Stimulated activated naive CD8-positive, alpha-beta T cell treated with anti-CD3 and anti-CD28 coated beads, Interleukin-15, amount 100 ng/mL, for 72 hours (primary cell): ENCODE measurements at regions not wholly inside any gene's neighbourhood (a gene's known extent, or its start where the extent isn't known, plus 50 kb on each side); places are given as distances from the start of the nearest gene placed in this dataset.
A peak's percentile ranks its signal among the peaks of the same experiment; 100 is the strongest.
"Not testable (repeated sequence)": the region's sequence is repeated elsewhere in the genome, so short reads cannot be mapped to it uniquely, and the experiment has no call there.

Experiments
- ATAC-seq: fragments of 150-1000 bp; cut with Tn5 transposase; 2 replicates; pipeline ENCODE4 v1.10.0; 2021; ENCODE audit warnings: mild to moderate bottlenecking, moderate library complexity
- DNase-seq, 2 donors: peaks; one replicate each; pipeline ENCODE4 v3.0.0; 2021 to 2022
- H3K27ac Mint-ChIP-seq, 2 donors: one replicate each; pipeline ENCODE4 v1.8.0; 2022; ENCODE audit warnings: mild to moderate bottlenecking in 2 of 2, mixed read lengths in 2 of 2, moderate library complexity in 2 of 2
- H3K27me3 Mint-ChIP-seq: one replicate; pipeline ENCODE4 v1.8.0; 2022; ENCODE audit warnings: mixed read lengths
- H3K4me1 Mint-ChIP-seq: one replicate; pipeline ENCODE4 v1.8.0; 2022; ENCODE audit warnings: mild to moderate bottlenecking, mixed read lengths
- H3K4me3 Mint-ChIP-seq, 2 donors: one replicate each; pipeline ENCODE4 v1.8.0; 2022; ENCODE audit warnings: mild to moderate bottlenecking in 2 of 2, mixed read lengths in 2 of 2, moderate library complexity in 1 of 2
- H3K9me3 Mint-ChIP-seq, 2 donors: one replicate each; pipeline ENCODE4 v1.8.0; 2022; ENCODE audit warnings: mixed read lengths in 2 of 2

- Mint-ChIP-seq H3K27ac (no peak overlapping the region), H3K4me3 (no peak overlapping the region), H3K27me3 (no peaks in the 10 kb centered on the region), H3K9me3 (no peaks in the 10 kb centered on the region), H3K4me1 (peaks cover 5% of the 10 kb centered on the region)
- ATAC-seq (no peak), DNase-seq (no peak)
These were observed 69.2 kb downstream of the LYZL2 start for GRCh38 chr10:30560326-30560725.

GRCh38 chr10:30559180-30559579, 70.4 kb downstream of the LYZL2 start:
- peaks cover 5% of the 10 kb centered on the region for H3K4me1 Mint-ChIP-seq
- no peak for ATAC-seq
- no peaks in the 10 kb centered on the region for H3K27me3 Mint-ChIP-seq
- no peak overlapping the region for H3K4me3 Mint-ChIP-seq
- H3K27ac Mint-ChIP-seq: peak overlapping the region in 1 of 2 donors; percentile 48
- no peaks in the 10 kb centered on the region for H3K9me3 Mint-ChIP-seq
- DNase-seq: no peak

- Mint-ChIP-seq H3K27me3 (no peaks in the 10 kb centered on the region), H3K27ac (no peak overlapping the region), H3K9me3 (no peaks in the 10 kb centered on the region), H3K4me3 (no peak overlapping the region), H3K4me1 (peaks cover 5% of the 10 kb centered on the region)
- DNase-seq (no peak), ATAC-seq (no peak)
These were observed 71.1 kb downstream of the LYZL2 start for GRCh38 chr10:30558411-30558810.

GRCh38 chr10:30557884-30558283, 71.7 kb downstream of the LYZL2 start:
- Mint-ChIP-seq H3K4me3 (no peak overlapping the region), H3K27ac (no peak overlapping the region), H3K9me3 (no peaks in the 10 kb centered on the region), H3K27me3 (no peaks in the 10 kb centered on the region), H3K4me1 (peaks cover 3% of the 10 kb centered on the region)
- no peak for ATAC-seq
- DNase-seq: no peak

- Mint-ChIP-seq H3K4me1 (no peaks in the 10 kb centered on the region), H3K9me3 (no peaks in the 10 kb centered on the region), H3K27me3 (no peaks in the 10 kb centered on the region), H3K4me3 (no peak overlapping the region), H3K27ac (no peak overlapping the region)
- DNase-seq (no peak), ATAC-seq (no peak)
These were observed 73.4 kb downstream of the LYZL2 start for GRCh38 chr10:30556189-30556588.

GRCh38 chr10:30555465-30555864, 74.1 kb downstream of the LYZL2 start:
- H3K9me3 Mint-ChIP-seq: no peaks in the 10 kb centered on the region
- H3K4me1 Mint-ChIP-seq: peaks cover 4% of the 10 kb centered on the region
- DNase-seq (no peak), ATAC-seq (no peak)
- H3K27me3 Mint-ChIP-seq: no peaks in the 10 kb centered on the region
- no peak overlapping the region for H3K4me3 Mint-ChIP-seq
- H3K27ac Mint-ChIP-seq: no peak overlapping the region

- Mint-ChIP-seq H3K4me3 (no peak overlapping the region), H3K9me3 (no peaks in the 10 kb centered on the region), H3K27ac (no peak overlapping the region), H3K27me3 (no peaks in the 10 kb centered on the region), H3K4me1 (peaks cover 4% of the 10 kb centered on the region)
- DNase-seq (no peak), ATAC-seq (no peak)
These were observed 75.1 kb downstream of the LYZL2 start for GRCh38 chr10:30554440-30554825.

- no peaks in the 10 kb centered on the region for H3K9me3 Mint-ChIP-seq
- peaks cover 4% of the 10 kb centered on the region for H3K4me1 Mint-ChIP-seq
- ATAC-seq (no peak), DNase-seq (no peak)
- peak overlapping the region in 1 of 2 donors; percentile 23 for H3K27ac Mint-ChIP-seq
- H3K4me3 Mint-ChIP-seq: no peak overlapping the region
- no peaks in the 10 kb centered on the region for H3K27me3 Mint-ChIP-seq
These were observed 75.7 kb downstream of the LYZL2 start for GRCh38 chr10:30553626-30554439.

- no peaks in the 10 kb centered on the region for H3K27me3 Mint-ChIP-seq
- no peak overlapping the region for H3K4me3 Mint-ChIP-seq
- ATAC-seq (no peak), DNase-seq (no peak)
- H3K4me1 Mint-ChIP-seq: peaks cover 4% of the 10 kb centered on the region
- H3K27ac Mint-ChIP-seq: no peak overlapping the region
- no peaks in the 10 kb centered on the region for H3K9me3 Mint-ChIP-seq
These were observed 76.4 kb downstream of the LYZL2 start for GRCh38 chr10:30553018-30553625.

- Mint-ChIP-seq H3K4me1 (peaks cover 4% of the 10 kb centered on the region), H3K4me3 (no peak overlapping the region), H3K27me3 (peaks cover 3% of the 10 kb centered on the region)
These were observed 78.4 kb downstream of the LYZL2 start for GRCh38 chr10:30550967-30551815.

GRCh38 chr10:30549134-30549687, 80.3 kb downstream of the LYZL2 start:
- not testable (repeated sequence) for DNase-seq, ATAC-seq, H3K27me3 Mint-ChIP-seq, H3K27ac Mint-ChIP-seq, H3K9me3 Mint-ChIP-seq, H3K4me3 Mint-ChIP-seq, H3K4me1 Mint-ChIP-seq

More at GRCh38 chr10:30550967-30551815, 78.4 kb downstream of the LYZL2 start:
- no peak for DNase-seq
- no peak for ATAC-seq
- H3K9me3 Mint-ChIP-seq: no peaks in the 10 kb centered on the region
- H3K27ac Mint-ChIP-seq: no peak overlapping the region

GRCh38 chr10:30546511-30546910, 83.0 kb downstream of the LYZL2 start:
- Mint-ChIP-seq H3K27ac (no peak overlapping the region), H3K9me3 (no peaks in the 10 kb centered on the region), H3K4me1 (peaks cover 16% of the 10 kb centered on the region), H3K27me3 (peaks cover 7% of the 10 kb centered on the region), H3K4me3 (no peak overlapping the region)
- no peak for DNase-seq
- ATAC-seq: no peak

GRCh38 chr10:30542895-30543288, 86.7 kb downstream of the LYZL2 start:
- Mint-ChIP-seq H3K4me3 (no peak overlapping the region), H3K27ac (no peak overlapping the region), H3K4me1 (peaks cover 13% of the 10 kb centered on the region), H3K27me3 (peaks cover 7% of the 10 kb centered on the region), H3K9me3 (no peaks in the 10 kb centered on the region)
- ATAC-seq (no peak), DNase-seq (no peak)

- peak overlapping the region; percentile 10 to 43 for H3K27ac Mint-ChIP-seq
- peaks cover 7% of the 10 kb centered on the region for H3K27me3 Mint-ChIP-seq
- H3K9me3 Mint-ChIP-seq: no peaks in the 10 kb centered on the region
- peak overlapping the region in 1 of 2 donors; percentile 35 for H3K4me3 Mint-ChIP-seq
- peaks cover 13% of the 10 kb centered on the region for H3K4me1 Mint-ChIP-seq
- peak; percentile 33 for ATAC-seq
- DNase-seq: no peak
These were observed 87.3 kb downstream of the LYZL2 start for GRCh38 chr10:30542001-30542894.

- DNase-seq (no peak), ATAC-seq (peak; percentile 73)
- H3K4me3 Mint-ChIP-seq: no peak overlapping the region
- no peaks in the 10 kb centered on the region for H3K9me3 Mint-ChIP-seq
- no peaks in the 10 kb centered on the region for H3K27me3 Mint-ChIP-seq
- H3K27ac Mint-ChIP-seq: no peak overlapping the region
- peaks cover 19% of the 10 kb centered on the region for H3K4me1 Mint-ChIP-seq
These were observed 89.3 kb downstream of the LYZL2 start for GRCh38 chr10:30540276-30540675.
